SK-N-SH (cell line): ENCODE measurements at regions not wholly inside any gene's neighbourhood (a gene's known extent, or its start where the extent isn't known, plus 50 kb on each side); places are given as distances from the start of the nearest gene placed in this dataset.

ENCODE experiments used
- CHD2 ChIP-seq: fragments of 150-350 bp; IDR thresholded peaks from 2 replicates; pipeline ENCODE4 v1.6.1; 2018; ENCODE audit warnings: low read length; ENCODE audit not compliant: partially characterized antibody
- EP300 ChIP-seq, 2 experiments: IDR thresholded peaks; 2 replicates each; pipeline versions ENCODE4 v1.4.0 to v1.6.1; 2012; ENCODE audit warnings: borderline replicate concordance in 1 of 2, low read depth in 1 of 2, low read length in 1 of 2
- NFIC ChIP-seq: IDR thresholded peaks from 2 replicates; pipeline ENCODE4 v1.4.0; 2012; ENCODE audit warnings: borderline replicate concordance
- PBX3 ChIP-seq: IDR thresholded peaks from 2 replicates; pipeline ENCODE4; 2012
- POLR2AphosphoS5 ChIP-seq: IDR thresholded peaks from 2 replicates; pipeline ENCODE4 v1.6.1; 2012; ENCODE audit warnings: low read depth, low read length
- RCOR1 ChIP-seq: fragments of 150-350 bp; IDR thresholded peaks from 2 replicates; pipeline ENCODE4 v1.6.1; 2017; ENCODE audit warnings: antibody characterized with exemption, low read length
- RFX5 ChIP-seq: IDR thresholded peaks from 2 replicates; pipeline ENCODE4 v1.6.1; 2012; ENCODE audit warnings: mild to moderate bottlenecking, improper control_type of control experiment, low read length
- SMC3 ChIP-seq: IDR thresholded peaks from 2 replicates; pipeline ENCODE4 v1.6.1; 2012; ENCODE audit warnings: low read depth, low read length, improper control_type of control experiment
- USF2 ChIP-seq: fragments of 150-350 bp; IDR thresholded peaks from 2 replicates; pipeline ENCODE4 v1.6.1; 2017; ENCODE audit warnings: antibody characterized with exemption, low read length, low read depth, borderline replicate concordance
- YY1 ChIP-seq: IDR thresholded peaks from 2 replicates; pipeline ENCODE4 v1.4.0; 2012; ENCODE audit warnings: low read depth, mild to moderate bottlenecking
- TF ChIP-seq, protein P1 (sequence below): fragments of 150-350 bp; IDR thresholded peaks from 2 replicates; pipeline ENCODE4 v1.6.1; 2016; ENCODE audit warnings: mild to moderate bottlenecking, low read depth, low read length
- TF ChIP-seq, protein P2 (sequence below): fragments of 200-600 bp; sonication (generic); IDR thresholded peaks from 2 replicates; pipeline ENCODE4 v1.6.1; 2017; ENCODE audit warnings: antibody characterized with exemption, mild to moderate bottlenecking, moderate library complexity
- TF ChIP-seq, protein P3 (sequence below): IDR thresholded peaks from 2 replicates; pipeline ENCODE4 v1.6.1; 2012; ENCODE audit warnings: mild to moderate bottlenecking, low read depth, low read length, moderate library complexity
- TF ChIP-seq, protein P4 (sequence below): IDR thresholded peaks from 2 replicates; pipeline ENCODE4 v1.4.0; 2012; ENCODE audit warnings: low read depth

- TF ChIP-seq SMC3 (no peak), POLR2AphosphoS5 (no peak), RFX5 (no peak), NFIC (no peak), RCOR1 (no peak), USF2 (no peak), EP300 (IDR thresholded peaks at IDR 0.05; ENCODE audit: borderline replicate concordance in 1 of 2, low read depth in 1 of 2, low read length in 1 of 2) (no peak), CHD2 (no peak), PBX3 (no peak), YY1 (no peak)
- TF ChIP-seq, protein P1, sequence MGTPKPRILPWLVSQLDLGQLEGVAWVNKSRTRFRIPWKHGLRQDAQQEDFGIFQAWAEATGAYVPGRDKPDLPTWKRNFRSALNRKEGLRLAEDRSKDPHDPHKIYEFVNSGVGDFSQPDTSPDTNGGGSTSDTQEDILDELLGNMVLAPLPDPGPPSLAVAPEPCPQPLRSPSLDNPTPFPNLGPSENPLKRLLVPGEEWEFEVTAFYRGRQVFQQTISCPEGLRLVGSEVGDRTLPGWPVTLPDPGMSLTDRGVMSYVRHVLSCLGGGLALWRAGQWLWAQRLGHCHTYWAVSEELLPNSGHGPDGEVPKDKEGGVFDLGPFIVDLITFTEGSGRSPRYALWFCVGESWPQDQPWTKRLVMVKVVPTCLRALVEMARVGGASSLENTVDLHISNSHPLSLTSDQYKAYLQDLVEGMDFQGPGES = no peak
- TF ChIP-seq, protein P2, sequence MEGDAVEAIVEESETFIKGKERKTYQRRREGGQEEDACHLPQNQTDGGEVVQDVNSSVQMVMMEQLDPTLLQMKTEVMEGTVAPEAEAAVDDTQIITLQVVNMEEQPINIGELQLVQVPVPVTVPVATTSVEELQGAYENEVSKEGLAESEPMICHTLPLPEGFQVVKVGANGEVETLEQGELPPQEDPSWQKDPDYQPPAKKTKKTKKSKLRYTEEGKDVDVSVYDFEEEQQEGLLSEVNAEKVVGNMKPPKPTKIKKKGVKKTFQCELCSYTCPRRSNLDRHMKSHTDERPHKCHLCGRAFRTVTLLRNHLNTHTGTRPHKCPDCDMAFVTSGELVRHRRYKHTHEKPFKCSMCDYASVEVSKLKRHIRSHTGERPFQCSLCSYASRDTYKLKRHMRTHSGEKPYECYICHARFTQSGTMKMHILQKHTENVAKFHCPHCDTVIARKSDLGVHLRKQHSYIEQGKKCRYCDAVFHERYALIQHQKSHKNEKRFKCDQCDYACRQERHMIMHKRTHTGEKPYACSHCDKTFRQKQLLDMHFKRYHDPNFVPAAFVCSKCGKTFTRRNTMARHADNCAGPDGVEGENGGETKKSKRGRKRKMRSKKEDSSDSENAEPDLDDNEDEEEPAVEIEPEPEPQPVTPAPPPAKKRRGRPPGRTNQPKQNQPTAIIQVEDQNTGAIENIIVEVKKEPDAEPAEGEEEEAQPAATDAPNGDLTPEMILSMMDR = no peak
- TF ChIP-seq, protein P3, sequence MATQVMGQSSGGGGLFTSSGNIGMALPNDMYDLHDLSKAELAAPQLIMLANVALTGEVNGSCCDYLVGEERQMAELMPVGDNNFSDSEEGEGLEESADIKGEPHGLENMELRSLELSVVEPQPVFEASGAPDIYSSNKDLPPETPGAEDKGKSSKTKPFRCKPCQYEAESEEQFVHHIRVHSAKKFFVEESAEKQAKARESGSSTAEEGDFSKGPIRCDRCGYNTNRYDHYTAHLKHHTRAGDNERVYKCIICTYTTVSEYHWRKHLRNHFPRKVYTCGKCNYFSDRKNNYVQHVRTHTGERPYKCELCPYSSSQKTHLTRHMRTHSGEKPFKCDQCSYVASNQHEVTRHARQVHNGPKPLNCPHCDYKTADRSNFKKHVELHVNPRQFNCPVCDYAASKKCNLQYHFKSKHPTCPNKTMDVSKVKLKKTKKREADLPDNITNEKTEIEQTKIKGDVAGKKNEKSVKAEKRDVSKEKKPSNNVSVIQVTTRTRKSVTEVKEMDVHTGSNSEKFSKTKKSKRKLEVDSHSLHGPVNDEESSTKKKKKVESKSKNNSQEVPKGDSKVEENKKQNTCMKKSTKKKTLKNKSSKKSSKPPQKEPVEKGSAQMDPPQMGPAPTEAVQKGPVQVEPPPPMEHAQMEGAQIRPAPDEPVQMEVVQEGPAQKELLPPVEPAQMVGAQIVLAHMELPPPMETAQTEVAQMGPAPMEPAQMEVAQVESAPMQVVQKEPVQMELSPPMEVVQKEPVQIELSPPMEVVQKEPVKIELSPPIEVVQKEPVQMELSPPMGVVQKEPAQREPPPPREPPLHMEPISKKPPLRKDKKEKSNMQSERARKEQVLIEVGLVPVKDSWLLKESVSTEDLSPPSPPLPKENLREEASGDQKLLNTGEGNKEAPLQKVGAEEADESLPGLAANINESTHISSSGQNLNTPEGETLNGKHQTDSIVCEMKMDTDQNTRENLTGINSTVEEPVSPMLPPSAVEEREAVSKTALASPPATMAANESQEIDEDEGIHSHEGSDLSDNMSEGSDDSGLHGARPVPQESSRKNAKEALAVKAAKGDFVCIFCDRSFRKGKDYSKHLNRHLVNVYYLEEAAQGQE = no peak
- TF ChIP-seq, protein P4, sequence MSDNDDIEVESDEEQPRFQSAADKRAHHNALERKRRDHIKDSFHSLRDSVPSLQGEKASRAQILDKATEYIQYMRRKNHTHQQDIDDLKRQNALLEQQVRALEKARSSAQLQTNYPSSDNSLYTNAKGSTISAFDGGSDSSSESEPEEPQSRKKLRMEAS = no peak
Measured at GRCh38 chr3:18838758-18839157, 309.6 kb upstream of the KCNH8 start.
